T-cell (primary cell): ENCODE measurements at regions not wholly inside any gene's neighbourhood (a gene's known extent, or its start where the extent isn't known, plus 50 kb on each side); places are given as distances from the start of the nearest gene placed in this dataset.
"Not testable (repeated sequence)": the region's sequence is repeated elsewhere in the genome, so short reads cannot be mapped to it uniquely, and the experiment has no call there.

ENCODE experiments used
- ATAC-seq, 4 experiments: fragments of 200-7000 bp in 3 of 4; fragments of 150-1000 bp in 1 of 4; cut with Tn5 transposase; replicated peaks in 1 of 4; 1 replicate in 3 of 4; 2 replicates in 1 of 4; pipeline ENCODE4 v1.10.0; 2021; ENCODE audit warnings: moderate library complexity in 3 of 4, mild to moderate bottlenecking in 2 of 4, moderate number of reproducible peaks in 1 of 4
- CTCF ChIA-PET, 2 donors: fragments of 300-600 bp; sonication (Branson Sonifier 250); formaldehyde crosslinking; loops; one replicate each; lab custom pipeline; 2022; ENCODE audit warnings: antibody characterized with exemption in 2 of 2; lab: Charles Lee
- POLR2A ChIA-PET, 2 donors: fragments of 300-600 bp; sonication (Branson Sonifier 250); formaldehyde crosslinking; loops; one replicate each; lab custom pipeline; 2022; ENCODE audit warnings: antibody characterized with exemption in 2 of 2; lab: Charles Lee
- DNase-seq, 35 experiments: peaks; one replicate each; pipeline versions ENCODE4 v3.0.0 to v3.0.0-alpha.2; 2013 to 2023
- H3K27ac ChIP-seq: one replicate; pipeline ENCODE4 v1.5.1; 2013; ENCODE audit warnings: low read length
- H3K27me3 ChIP-seq, 2 experiments: replicated peaks in 1 of 2; 1 replicate in 1 of 2; 2 replicates in 1 of 2; pipeline versions ENCODE4 v1.6.1 to v1.7.0; 2013; ENCODE audit warnings: low read length in 1 of 2, mixed read lengths in 1 of 2; ENCODE audit not compliant: control insufficient read depth in 2 of 2, insufficient read depth in 2 of 2; ENCODE audit errors: extremely low read depth in 1 of 2
- H3K36me3 ChIP-seq, 2 donors: 1 replicate in 1 of 2; 2 replicates in 1 of 2; pipeline versions ENCODE4 v1.6.1 to v1.7.0; 2013; ENCODE audit warnings: low read length in 1 of 2; ENCODE audit not compliant: control insufficient read depth in 2 of 2, insufficient read depth in 1 of 2; ENCODE audit errors: extremely low read depth in 1 of 2
- H3K4me1 ChIP-seq, 2 experiments: 1 replicate in 1 of 2; 2 replicates in 1 of 2; pipeline versions ENCODE4 v1.6.1 to v1.7.0; 2013; ENCODE audit warnings: low read length in 2 of 2, mixed read lengths in 1 of 2; ENCODE audit not compliant: insufficient read depth in 2 of 2, control insufficient read depth in 1 of 2; ENCODE audit errors: extremely low read depth in 1 of 2
- H3K4me3 ChIP-seq, 2 donors: 1 replicate in 1 of 2; 2 replicates in 1 of 2; pipeline versions ENCODE4 v1.5.1 to v1.7.0; 2013; ENCODE audit warnings: mild to moderate bottlenecking in 2 of 2, low read length in 1 of 2, moderate library complexity in 1 of 2; ENCODE audit not compliant: control insufficient read depth in 1 of 2; ENCODE audit errors: extremely low read depth in 1 of 2
- H3K9me3 ChIP-seq: 2 replicates; pipeline ENCODE4 v1.7.0; 2013
- H3K27ac Mint-ChIP-seq, 2 donors: one replicate each; pipeline ENCODE4 v1.8.0; 2020 to 2021; ENCODE audit warnings: mild to moderate bottlenecking in 2 of 2, mixed read lengths in 2 of 2
- H3K27me3 Mint-ChIP-seq, 2 donors: one replicate each; pipeline ENCODE4 v1.8.0; 2021 to 2022; ENCODE audit warnings: mixed read lengths in 2 of 2
- H3K36me3 Mint-ChIP-seq: one replicate; pipeline ENCODE4 v1.8.0; 2021; ENCODE audit warnings: mixed read lengths
- H3K4me1 Mint-ChIP-seq, 3 donors: one replicate each; pipeline ENCODE4 v1.8.0; 2020 to 2022; ENCODE audit warnings: mixed read lengths in 3 of 3, mild to moderate bottlenecking in 1 of 3
- H3K4me3 Mint-ChIP-seq, 3 donors: one replicate each; pipeline ENCODE4 v1.8.0; 2020 to 2022; ENCODE audit warnings: mild to moderate bottlenecking in 3 of 3, mixed read lengths in 3 of 3, moderate library complexity in 3 of 3
- H3K9me3 Mint-ChIP-seq, 3 donors: one replicate each; pipeline ENCODE4 v1.8.0; 2020 to 2022; ENCODE audit warnings: mixed read lengths in 3 of 3
- WGBS: methylation state at CpG from one replicate; pipeline ENCODE4 v1.1.5; 2013; ENCODE audit warnings: missing lambda C conversion rate; ENCODE audit not compliant: insufficient coverage; 5-methylcytosine and 5-hydroxymethylcytosine counted together

- ChIA-PET POLR2A (no interaction called here), CTCF (no interaction called here)
- H3K9me3 ChIP-seq = no peaks in the 10 kb centered on the region
- H3K27me3 ChIP-seq = no peaks in the 10 kb centered on the region
- H3K4me3 Mint-ChIP-seq = no peak overlapping the region
- DNase-seq (no peak), ATAC-seq (no peak)
- H3K4me3 ChIP-seq = no peak overlapping the region
- H3K27ac Mint-ChIP-seq = no peak overlapping the region
- peaks cover 0 to 2% (median 0%) of the 10 kb centered on the region in 3 donors for H3K9me3 Mint-ChIP-seq
- H3K27ac ChIP-seq = no peak overlapping the region
- H3K4me1 ChIP-seq = no peaks in the 10 kb centered on the region
- no peaks in the 10 kb centered on the region for H3K27me3 Mint-ChIP-seq
- no peaks in the 10 kb centered on the region for H3K4me1 Mint-ChIP-seq
- WGBS = no CpG with 5 or more reads among the region's 3 CpGs
- no peaks in the 10 kb centered on the region for H3K36me3 ChIP-seq
- H3K36me3 Mint-ChIP-seq = no peaks in the 10 kb centered on the region
Measured at GRCh38 chr15:87547470-87548181, 708.9 kb downstream of the NTRK3 start.

- no peaks in the 10 kb centered on the region for H3K4me1 Mint-ChIP-seq
- no peaks in the 10 kb centered on the region for H3K4me1 ChIP-seq
- ChIA-PET CTCF (no interaction called here), POLR2A (no interaction called here)
- H3K9me3 Mint-ChIP-seq = peaks cover 2 to 11% (median 6%) of the 10 kb centered on the region in 3 donors
- H3K36me3 Mint-ChIP-seq = no peaks in the 10 kb centered on the region
- ATAC-seq (no peak), DNase-seq (no peak)
- H3K4me3 Mint-ChIP-seq = no peak overlapping the region
- H3K27me3 ChIP-seq = no peaks in the 10 kb centered on the region
- peaks cover 0 to 2% of the 10 kb centered on the region in 2 donors for H3K27me3 Mint-ChIP-seq
- H3K36me3 ChIP-seq = no peaks in the 10 kb centered on the region
- no peaks in the 10 kb centered on the region for H3K9me3 ChIP-seq
- no peak overlapping the region for H3K27ac ChIP-seq
- H3K27ac Mint-ChIP-seq = no peak overlapping the region
- WGBS = no CpG with 5 or more reads among the region's 3 CpGs
- H3K4me3 ChIP-seq = no peak overlapping the region
Measured at GRCh38 chr15:87538327-87538834, 718.2 kb downstream of the NTRK3 start.

GRCh38 chr15:87537295-87537694 is 719.2 kb downstream of the NTRK3 start:
- ATAC-seq (no peak), DNase-seq (no peak)
- H3K27ac Mint-ChIP-seq = no peak overlapping the region
- H3K27ac ChIP-seq = no peak overlapping the region
- ChIA-PET CTCF (no interaction called here), POLR2A (no interaction called here)
- H3K9me3 ChIP-seq = no peaks in the 10 kb centered on the region
- no peaks in the 10 kb centered on the region for H3K36me3 ChIP-seq
- H3K4me1 Mint-ChIP-seq = no peaks in the 10 kb centered on the region
- no peaks in the 10 kb centered on the region for H3K36me3 Mint-ChIP-seq
- H3K4me3 Mint-ChIP-seq = no peak overlapping the region
- H3K27me3 Mint-ChIP-seq = peaks cover 0 to 2% of the 10 kb centered on the region in 2 donors
- peaks cover 4 to 13% (median 6%) of the 10 kb centered on the region in 3 donors for H3K9me3 Mint-ChIP-seq
- H3K27me3 ChIP-seq = no peaks in the 10 kb centered on the region
- no CpG with 5 or more reads among the region's 1 CpG for WGBS
- H3K4me3 ChIP-seq = no peak overlapping the region
- H3K4me1 ChIP-seq = no peaks in the 10 kb centered on the region

GRCh38 chr15:87533637-87534036 is 722.9 kb downstream of the NTRK3 start:
- peaks cover 3 to 10% (median 7%) of the 10 kb centered on the region in 3 donors for H3K9me3 Mint-ChIP-seq
- ATAC-seq, H3K27ac ChIP-seq, H3K4me3 Mint-ChIP-seq, H3K36me3 Mint-ChIP-seq, H3K27me3 ChIP-seq, H3K4me3 ChIP-seq, DNase-seq, POLR2A ChIA-PET, H3K4me1 Mint-ChIP-seq, H3K36me3 ChIP-seq, H3K4me1 ChIP-seq, H3K27me3 Mint-ChIP-seq, CTCF ChIA-PET, H3K9me3 ChIP-seq, H3K27ac Mint-ChIP-seq: not testable (repeated sequence)
- no CpG with 5 or more reads among the region's 1 CpG for WGBS

- peaks cover 3% of the 10 kb centered on the region for H3K9me3 ChIP-seq
- Mint-ChIP-seq H3K27me3 (no peaks in the 10 kb centered on the region), H3K4me3 (no peak overlapping the region), H3K4me1 (no peaks in the 10 kb centered on the region), H3K36me3 (no peaks in the 10 kb centered on the region), H3K9me3 (peaks cover 0 to 9% (median 7%) of the 10 kb centered on the region in 3 donors), H3K27ac (no peak overlapping the region)
- H3K27me3 ChIP-seq = no peaks in the 10 kb centered on the region
- ATAC-seq (no peak), DNase-seq (no peak)
- no peak overlapping the region for H3K27ac ChIP-seq
- ChIA-PET CTCF (no interaction called here), POLR2A (no interaction called here)
- H3K4me1 ChIP-seq = no peaks in the 10 kb centered on the region
- no peaks in the 10 kb centered on the region for H3K36me3 ChIP-seq
- no peak overlapping the region for H3K4me3 ChIP-seq
Measured at GRCh38 chr15:87528873-87529272, 727.7 kb downstream of the NTRK3 start.

- Mint-ChIP-seq H3K36me3 (no peaks in the 10 kb centered on the region), H3K9me3 (peaks cover 0 to 4% (median 3%) of the 10 kb centered on the region in 3 donors), H3K27ac (no peak overlapping the region), H3K4me1 (no peaks in the 10 kb centered on the region), H3K27me3 (no peaks in the 10 kb centered on the region), H3K4me3 (no peak overlapping the region)
- no CpG with 5 or more reads among the region's 2 CpGs for WGBS
- DNase-seq (no peak), ATAC-seq (no peak)
- Histone ChIP-seq H3K4me3 (no peak overlapping the region), H3K4me1 (no peaks in the 10 kb centered on the region), H3K27me3 (no peaks in the 10 kb centered on the region), H3K27ac (no peak overlapping the region), H3K9me3 (peaks cover 3% of the 10 kb centered on the region), H3K36me3 (no peaks in the 10 kb centered on the region)
- ChIA-PET CTCF (no interaction called here), POLR2A (no interaction called here)
Measured at GRCh38 chr15:87527875-87528274, 728.7 kb downstream of the NTRK3 start.
